Activated T-helper 2 cell treated with anti-CD3 and anti-CD28 coated beads, Interferon-gamma antibody, Interleukin-2, Interleukin-4, amounts not matched to agents 10 μg/mL and 5 μg/mL and 100 μg/mL, durations not matched to agents 14 hours and 24 hours and 36 hours (primary cell): ENCODE measurements at regions not wholly inside any gene's neighbourhood (a gene's known extent, or its start where the extent isn't known, plus 50 kb on each side); places are given as distances from the start of the nearest gene placed in this dataset.
"Not testable (repeated sequence)": the region's sequence is repeated elsewhere in the genome, so short reads cannot be mapped to it uniquely, and the experiment has no call there.

Experiments used
- DNase-seq: peaks from one replicate; pipeline ENCODE4 v3.0.0; 2021; ENCODE audit warnings: low spot score
- H3K27ac Mint-ChIP-seq: one replicate; pipeline ENCODE4 v1.8.0; 2021; ENCODE audit warnings: mixed read lengths
- H3K27me3 Mint-ChIP-seq: one replicate; pipeline ENCODE4 v1.8.0; 2021; ENCODE audit warnings: low read depth, mixed read lengths
- H3K36me3 Mint-ChIP-seq: one replicate; pipeline ENCODE4 v1.8.0; 2021; ENCODE audit warnings: low read depth, mixed read lengths
- H3K4me1 Mint-ChIP-seq: one replicate; pipeline ENCODE4 v1.8.0; 2021; ENCODE audit warnings: low read depth, mixed read lengths
- H3K4me3 Mint-ChIP-seq: one replicate; pipeline ENCODE4 v1.8.0; 2021; ENCODE audit warnings: low read depth, mild to moderate bottlenecking, moderate library complexity, mixed read lengths
- H3K9me3 Mint-ChIP-seq: one replicate; pipeline ENCODE4 v1.8.0; 2021; ENCODE audit warnings: mixed read lengths
- intact Hi-C: fragments of 100-400 bp; cut with micrococcal nuclease; formaldehyde crosslinking; loops from one replicate; pipeline ENCODE4 v1.15.1; 2023

- Mint-ChIP-seq H3K4me1 (no peaks in the 10 kb centered on the region), H3K4me3 (no peak overlapping the region), H3K9me3 (peaks cover 11% of the 10 kb centered on the region), H3K27ac (peak overlapping the region; percentile 51), H3K36me3 (no peaks in the 10 kb centered on the region), H3K27me3 (no peaks in the 10 kb centered on the region)
- DNase-seq: no peak
- intact Hi-C loops: loop anchor here (2.0 kb wide), 1 partner anchor 48 kb away; no protein-coding TSS in a partner anchor
These were observed 299.3 kb upstream of the STXBP6 start for GRCh38 chr14:25349269-25349668.

- H3K4me3 Mint-ChIP-seq: no peak overlapping the region
- DNase-seq: no peak
- no peaks in the 10 kb centered on the region for H3K27me3 Mint-ChIP-seq
- intact Hi-C loops: no loop called here
- H3K36me3 Mint-ChIP-seq: no peaks in the 10 kb centered on the region
- no peak overlapping the region for H3K27ac Mint-ChIP-seq
- peaks cover 39% of the 10 kb centered on the region for H3K9me3 Mint-ChIP-seq
- H3K4me1 Mint-ChIP-seq: no peaks in the 10 kb centered on the region
These were observed 290.9 kb upstream of the STXBP6 start for GRCh38 chr14:25340882-25341281.

GRCh38 chr14:25322784-25323183 lies 272.8 kb upstream of the STXBP6 start:
- Mint-ChIP-seq H3K27me3 (no peaks in the 10 kb centered on the region), H3K27ac (no peak overlapping the region), H3K9me3 (peaks cover 29% of the 10 kb centered on the region), H3K4me1 (no peaks in the 10 kb centered on the region), H3K36me3 (no peaks in the 10 kb centered on the region), H3K4me3 (no peak overlapping the region)
- intact Hi-C loops: no loop called here
- no peak for DNase-seq

- H3K4me3 Mint-ChIP-seq, H3K4me1 Mint-ChIP-seq, intact Hi-C loops, H3K36me3 Mint-ChIP-seq, H3K27me3 Mint-ChIP-seq, H3K27ac Mint-ChIP-seq, DNase-seq: not testable (repeated sequence)
- H3K9me3 Mint-ChIP-seq: peaks cover 30% of the 10 kb centered on the region
These were observed 266.1 kb upstream of the STXBP6 start for GRCh38 chr14:25316007-25316406.

GRCh38 chr14:25308244-25308643 lies 258.3 kb upstream of the STXBP6 start:
- Mint-ChIP-seq H3K27me3 (no peaks in the 10 kb centered on the region), H3K36me3 (no peaks in the 10 kb centered on the region), H3K27ac (no peak overlapping the region), H3K4me3 (no peak overlapping the region), H3K4me1 (no peaks in the 10 kb centered on the region), H3K9me3 (peaks cover 12% of the 10 kb centered on the region)
- intact Hi-C loops: no loop called here
- no peak for DNase-seq

- Mint-ChIP-seq H3K9me3 (peaks cover 8% of the 10 kb centered on the region), H3K27ac (no peak overlapping the region), H3K4me3 (no peak overlapping the region), H3K4me1 (no peaks in the 10 kb centered on the region), H3K36me3 (no peaks in the 10 kb centered on the region), H3K27me3 (no peaks in the 10 kb centered on the region)
- intact Hi-C loops: no loop called here
- no peak for DNase-seq
These were observed 254.0 kb upstream of the STXBP6 start for GRCh38 chr14:25303934-25304333.

- DNase-seq: no peak
- no peak overlapping the region for H3K27ac Mint-ChIP-seq
- H3K9me3 Mint-ChIP-seq: peaks cover 4% of the 10 kb centered on the region
- no peaks in the 10 kb centered on the region for H3K36me3 Mint-ChIP-seq
- intact Hi-C loops: no loop called here
- no peaks in the 10 kb centered on the region for H3K27me3 Mint-ChIP-seq
- H3K4me3 Mint-ChIP-seq: no peak overlapping the region
- no peaks in the 10 kb centered on the region for H3K4me1 Mint-ChIP-seq
These were observed 248.3 kb upstream of the STXBP6 start for GRCh38 chr14:25298238-25298637.

GRCh38 chr14:25290154-25290553 lies 240.2 kb upstream of the STXBP6 start:
- intact Hi-C loops, H3K36me3 Mint-ChIP-seq, H3K4me1 Mint-ChIP-seq, H3K27ac Mint-ChIP-seq, DNase-seq, H3K27me3 Mint-ChIP-seq, H3K4me3 Mint-ChIP-seq, H3K9me3 Mint-ChIP-seq: not testable (repeated sequence)

GRCh38 chr14:25274529-25274928 lies 224.6 kb upstream of the STXBP6 start:
- H3K27ac Mint-ChIP-seq: no peak overlapping the region
- H3K9me3 Mint-ChIP-seq: no peaks in the 10 kb centered on the region

GRCh38 chr14:25267186-25267585 lies 217.2 kb upstream of the STXBP6 start:
- H3K36me3 Mint-ChIP-seq: no peaks in the 10 kb centered on the region
- peaks cover 4% of the 10 kb centered on the region for H3K9me3 Mint-ChIP-seq
- no peak overlapping the region for H3K27ac Mint-ChIP-seq
- no peak overlapping the region for H3K4me3 Mint-ChIP-seq
- intact Hi-C loops: no loop called here
- no peaks in the 10 kb centered on the region for H3K4me1 Mint-ChIP-seq
- no peaks in the 10 kb centered on the region for H3K27me3 Mint-ChIP-seq
- no peak for DNase-seq

More at GRCh38 chr14:25274529-25274928, 224.6 kb upstream of the STXBP6 start:
- Mint-ChIP-seq H3K4me1 (no peaks in the 10 kb centered on the region), H3K36me3 (no peaks in the 10 kb centered on the region), H3K4me3 (no peak overlapping the region), H3K27me3 (no peaks in the 10 kb centered on the region)
- intact Hi-C loops: no loop called here
- DNase-seq: no peak

- Mint-ChIP-seq H3K9me3 (peaks cover 6% of the 10 kb centered on the region), H3K27me3 (no peaks in the 10 kb centered on the region), H3K4me3 (no peak overlapping the region), H3K36me3 (no peaks in the 10 kb centered on the region), H3K27ac (no peak overlapping the region), H3K4me1 (no peaks in the 10 kb centered on the region)
- intact Hi-C loops: no loop called here
- DNase-seq: no peak
These were observed 209.5 kb upstream of the STXBP6 start for GRCh38 chr14:25259470-25259869.

- intact Hi-C loops: no loop called here
- no peak overlapping the region for H3K4me3 Mint-ChIP-seq
- H3K27me3 Mint-ChIP-seq: no peaks in the 10 kb centered on the region
- H3K27ac Mint-ChIP-seq: no peak overlapping the region
- H3K4me1 Mint-ChIP-seq: no peaks in the 10 kb centered on the region
- peaks cover 9% of the 10 kb centered on the region for H3K9me3 Mint-ChIP-seq
- no peaks in the 10 kb centered on the region for H3K36me3 Mint-ChIP-seq
- DNase-seq: no peak
These were observed 202.8 kb upstream of the STXBP6 start for GRCh38 chr14:25252793-25253192.

GRCh38 chr14:25250516-25250915 lies 200.6 kb upstream of the STXBP6 start:
- Mint-ChIP-seq H3K4me3 (no peak overlapping the region), H3K4me1 (no peaks in the 10 kb centered on the region), H3K9me3 (peaks cover 9% of the 10 kb centered on the region), H3K27me3 (no peaks in the 10 kb centered on the region), H3K27ac (no peak overlapping the region), H3K36me3 (no peaks in the 10 kb centered on the region)
- DNase-seq: no peak
- intact Hi-C loops: no loop called here

- no peak overlapping the region for H3K4me3 Mint-ChIP-seq
- intact Hi-C loops: no loop called here
- H3K27me3 Mint-ChIP-seq: no peaks in the 10 kb centered on the region
- H3K27ac Mint-ChIP-seq: no peak overlapping the region
- H3K4me1 Mint-ChIP-seq: no peaks in the 10 kb centered on the region
- no peak for DNase-seq
- H3K36me3 Mint-ChIP-seq: no peaks in the 10 kb centered on the region
- peaks cover 4% of the 10 kb centered on the region for H3K9me3 Mint-ChIP-seq
These were observed 197.7 kb upstream of the STXBP6 start for GRCh38 chr14:25247609-25248008.
